SIG-M5 treated with dmso at 0.1 percent for 504 hours (cell line): ENCODE measurements at regions not wholly inside any gene's neighbourhood (a gene's known extent, or its start where the extent isn't known, plus 50 kb on each side); places are given as distances from the start of the nearest gene placed in this dataset.
"Not testable (repeated sequence)": the region's sequence is repeated elsewhere in the genome, so short reads cannot be mapped to it uniquely, and the experiment has no call there.

Experiments
- DNase-seq: peaks from one replicate; lab custom pipeline; 2025; ENCODE audit not compliant: unreplicated experiment; lab: John Stamatoyannopoulos, UW

GRCh38 chr10:81722399-81722798, 152.6 kb upstream of the NRG3 start:
- no peak for DNase-seq

- no peak for DNase-seq
Measured at GRCh38 chr10:81724431-81724830, 150.6 kb upstream of the NRG3 start.

- DNase-seq: no peak
Measured at GRCh38 chr10:81725851-81726250, 149.1 kb upstream of the NRG3 start.

DNA sequence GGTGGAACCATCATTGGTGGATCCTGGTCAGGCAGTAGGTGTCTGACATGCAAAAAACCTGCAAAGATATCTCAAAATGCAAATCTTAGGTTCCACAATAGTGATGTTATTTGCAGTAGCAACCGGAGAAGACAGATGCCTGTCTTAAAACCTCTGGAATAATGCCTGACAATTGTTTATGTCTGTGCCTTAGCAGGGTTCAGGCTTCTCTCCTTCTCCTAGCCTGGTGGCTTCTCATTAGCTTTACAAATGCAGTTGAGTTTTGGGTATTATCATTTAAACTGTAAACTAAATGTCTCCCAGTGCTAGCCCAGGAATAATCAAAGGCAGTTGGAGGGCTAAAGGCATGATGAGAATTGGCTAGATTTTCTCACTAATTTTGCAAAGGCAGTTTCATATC, 146.3 kb upstream of the NRG3 start:
- no peak for DNase-seq

GRCh38 chr10:81730891-81731290, 144.1 kb upstream of the NRG3 start:
- DNase-seq: no peak

- DNase-seq: no peak
Measured at GRCh38 chr10:81733542-81733941, 141.5 kb upstream of the NRG3 start.

GRCh38 chr10:81735167-81735566, 139.8 kb upstream of the NRG3 start:
- not testable (repeated sequence) for DNase-seq

DNA sequence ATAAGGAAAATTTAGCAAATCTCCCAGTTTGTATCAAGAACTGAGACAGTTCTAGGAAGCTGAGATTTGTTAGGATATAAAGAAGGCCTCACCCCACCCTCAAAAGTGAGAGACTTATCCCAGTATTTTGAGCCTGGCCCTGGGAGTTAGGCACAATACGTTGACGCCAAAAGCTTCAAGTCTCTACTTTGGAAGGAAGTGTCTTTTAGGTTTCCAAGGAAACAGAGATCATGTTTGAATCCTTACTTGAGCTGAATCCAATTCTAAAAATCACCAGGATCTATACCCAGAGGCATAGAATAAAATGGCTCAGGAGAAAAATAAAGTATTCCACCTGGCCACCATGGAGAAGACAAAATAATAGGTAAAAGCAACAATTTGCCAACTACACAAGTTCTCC, 115.9 kb upstream of the NRG3 start:
- no peak for DNase-seq

GRCh38 chr10:81784111-81784597, 90.8 kb upstream of the NRG3 start:
- no peak for DNase-seq

DNA sequence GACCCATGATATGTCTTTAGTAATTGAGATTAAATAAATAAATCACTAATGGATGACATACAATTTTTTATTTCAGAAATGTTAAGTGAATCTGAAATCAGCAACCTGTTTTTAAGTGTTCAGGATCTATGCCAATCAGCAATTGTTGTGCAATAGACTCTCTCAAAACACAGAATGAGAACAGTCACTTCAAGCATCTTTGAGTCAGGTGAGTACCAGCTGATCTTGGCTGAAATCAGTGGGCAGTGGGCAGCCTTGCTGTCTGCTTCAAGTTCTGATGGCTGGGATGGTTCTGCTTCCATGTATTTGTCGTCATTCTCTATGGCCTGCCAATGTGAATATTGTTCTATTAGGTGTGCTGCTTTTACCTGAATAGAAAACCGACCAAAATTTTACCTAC, 82.3 kb upstream of the NRG3 start:
- DNase-seq: no peak

DNA sequence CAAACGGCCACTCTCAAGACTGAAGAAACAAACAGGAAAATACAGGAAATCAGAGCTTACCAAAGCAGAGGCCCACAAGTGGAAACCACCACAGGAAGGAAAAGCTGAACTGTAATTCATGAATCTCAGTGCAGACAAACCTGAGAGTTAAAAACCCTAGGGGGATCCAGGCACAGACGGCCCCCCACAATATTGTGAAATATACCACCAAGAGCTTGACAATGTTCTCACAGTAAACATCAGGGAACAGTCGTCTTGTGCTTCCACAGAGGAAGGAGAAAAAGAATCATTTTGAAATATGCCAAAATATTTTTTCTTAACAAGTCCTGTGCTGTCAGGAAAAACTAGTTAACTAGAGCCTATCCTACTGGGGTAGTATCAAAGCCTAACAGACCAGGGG, 68.2 kb upstream of the NRG3 start:
- no peak for DNase-seq

DNA sequence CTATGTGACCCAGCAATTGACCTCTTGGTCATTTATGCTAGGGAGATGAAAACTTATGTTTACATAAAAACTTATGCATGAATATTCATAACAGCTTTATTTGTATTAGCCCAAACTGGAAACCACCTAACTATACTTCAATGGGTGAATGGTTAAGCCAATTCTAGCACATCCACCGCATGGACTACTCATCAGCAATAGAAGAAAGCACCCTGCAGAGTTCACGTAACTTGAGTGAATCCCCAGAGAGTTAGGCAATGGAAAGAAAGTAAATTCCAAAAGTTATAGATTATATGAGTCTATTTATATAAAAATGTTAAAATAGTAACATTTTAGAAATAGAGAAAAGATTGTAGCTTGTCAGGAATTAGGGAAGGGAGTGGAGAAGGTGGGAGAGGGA, 60.2 kb upstream of the NRG3 start:
- DNase-seq: no peak

GRCh38 chr10:81817596-81818170, 57.3 kb upstream of the NRG3 start:
- DNase-seq: no peak

GRCh38 chr10:81820418-81820817, 54.6 kb upstream of the NRG3 start:
- DNase-seq: peak; percentile 18
